HCT116 (cell line): ENCODE measurements at regions not wholly inside any gene's neighbourhood (a gene's known extent, or its start where the extent isn't known, plus 50 kb on each side); places are given as distances from the start of the nearest gene placed in this dataset.

Experiments used
- ATF3 ChIP-seq: IDR thresholded peaks from 2 replicates; pipeline ENCODE4 v1.6.1; 2012
- CEBPB ChIP-seq: IDR thresholded peaks from 2 replicates; pipeline ENCODE4 v1.6.1; 2012; ENCODE audit warnings: low read depth
- CTCF ChIP-seq, 3 experiments: fragments of 200-600 bp in 1 of 3; sonication (generic) in 1 of 3; IDR thresholded peaks in 2 of 3; conservative IDR thresholded peaks in 1 of 3; 2 replicates each; pipeline ENCODE4 v1.5.1; 2012 to 2017; ENCODE audit warnings: low read depth in 2 of 3, low read length in 2 of 3, antibody characterized with exemption in 1 of 3, borderline replicate concordance in 1 of 3, control low read depth in 1 of 3, mild to moderate bottlenecking in 1 of 3, mixed read lengths in 1 of 3, mixed run types in 1 of 3, moderate library complexity in 1 of 3; ENCODE audit not compliant: insufficient read depth in 1 of 3
- EGR1 ChIP-seq: IDR thresholded peaks from 2 replicates; pipeline ENCODE4 v1.6.1; 2012; ENCODE audit warnings: low read depth
- EZH2 ChIP-seq: fragments of 200-600 bp; sonication (generic); IDR thresholded peaks from 2 replicates; pipeline ENCODE4 v1.6.1; 2017; ENCODE audit warnings: antibody characterized with exemption, mixed run types
- MAX ChIP-seq: IDR thresholded peaks from 2 replicates; pipeline ENCODE4 v1.6.1; 2012
- POLR2A ChIP-seq: IDR thresholded peaks from 2 replicates; pipeline ENCODE4 v1.7.0; 2011; ENCODE audit warnings: borderline replicate concordance; ENCODE audit not compliant: insufficient read depth, insufficient read length; ENCODE audit errors: extremely low read depth
- POLR2AphosphoS5 ChIP-seq: IDR thresholded peaks from 2 replicates; pipeline ENCODE4 v1.6.1; 2011; ENCODE audit warnings: mild to moderate bottlenecking, low read depth, low read length, moderate library complexity
- RAD21 ChIP-seq: IDR thresholded peaks from 2 replicates; pipeline ENCODE4 v1.6.1; 2012; ENCODE audit warnings: low read depth, mild to moderate bottlenecking
- SP1 ChIP-seq: IDR thresholded peaks from 2 replicates; pipeline ENCODE4 v1.6.1; 2012; ENCODE audit warnings: low read depth
- YY1 ChIP-seq: IDR thresholded peaks from 2 replicates; pipeline ENCODE4 v1.6.1; 2011; ENCODE audit warnings: low read length, low read depth, moderate library complexity, mild to moderate bottlenecking; ENCODE audit not compliant: insufficient replicate concordance; ENCODE audit errors: extremely low read depth
- ZBTB33 ChIP-seq: IDR thresholded peaks from 2 replicates; pipeline ENCODE4 v1.6.1; 2011; ENCODE audit warnings: mild to moderate bottlenecking, low read length, moderate library complexity; ENCODE audit not compliant: insufficient replicate concordance; ENCODE audit errors: extremely low read depth

- no peak for TF ChIP-seq EZH2
- no peak for TF ChIP-seq POLR2A
- no peak for TF ChIP-seq CTCF (IDR thresholded peaks at IDR 0.05 in 2 of 3, conservative IDR thresholded peaks at IDR 0.05 in 1 of 3; ENCODE audit: borderline replicate concordance in 1 of 3, insufficient read depth in 1 of 3, low read depth in 2 of 3, low read length in 2 of 3)
- TF ChIP-seq SP1 = no peak
- no peak for TF ChIP-seq ATF3
- TF ChIP-seq YY1 = no peak
- TF ChIP-seq RAD21 = no peak
- TF ChIP-seq ZBTB33 = no peak
- no peak for TF ChIP-seq POLR2AphosphoS5
- TF ChIP-seq MAX = no peak
- no peak for TF ChIP-seq EGR1
- no peak for TF ChIP-seq CEBPB
Measured at GRCh38 chr1:10932088-10932487, 80.4 kb upstream of the TARDBP start.
